ENCODE measurements at regions not wholly inside any gene's neighbourhood (a gene's known extent, or its start where the extent isn't known, plus 50 kb on each side); places are given as distances from the start of the nearest gene placed in this dataset.

DNA sequence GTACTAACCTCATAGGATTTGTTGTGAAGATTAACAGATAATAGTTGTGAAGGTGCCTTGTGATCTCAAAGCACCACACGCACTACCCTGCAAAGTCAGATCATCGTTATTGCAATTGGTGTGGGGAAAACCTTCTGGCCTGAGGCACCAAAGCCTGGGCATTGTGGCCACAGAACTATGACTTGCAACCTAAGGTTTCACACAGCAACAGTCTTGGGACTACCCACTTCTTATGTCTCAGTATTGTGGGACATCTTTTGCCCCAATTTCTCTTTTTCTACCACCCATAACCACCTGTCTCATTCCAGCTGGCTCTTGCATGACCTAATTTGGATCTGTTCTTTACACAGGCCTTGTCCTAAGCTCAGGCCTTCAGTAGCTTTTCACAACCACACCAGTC lies 247.8 kb upstream of the NR4A3 start:
- TF ChIP-seq, protein P1, sequence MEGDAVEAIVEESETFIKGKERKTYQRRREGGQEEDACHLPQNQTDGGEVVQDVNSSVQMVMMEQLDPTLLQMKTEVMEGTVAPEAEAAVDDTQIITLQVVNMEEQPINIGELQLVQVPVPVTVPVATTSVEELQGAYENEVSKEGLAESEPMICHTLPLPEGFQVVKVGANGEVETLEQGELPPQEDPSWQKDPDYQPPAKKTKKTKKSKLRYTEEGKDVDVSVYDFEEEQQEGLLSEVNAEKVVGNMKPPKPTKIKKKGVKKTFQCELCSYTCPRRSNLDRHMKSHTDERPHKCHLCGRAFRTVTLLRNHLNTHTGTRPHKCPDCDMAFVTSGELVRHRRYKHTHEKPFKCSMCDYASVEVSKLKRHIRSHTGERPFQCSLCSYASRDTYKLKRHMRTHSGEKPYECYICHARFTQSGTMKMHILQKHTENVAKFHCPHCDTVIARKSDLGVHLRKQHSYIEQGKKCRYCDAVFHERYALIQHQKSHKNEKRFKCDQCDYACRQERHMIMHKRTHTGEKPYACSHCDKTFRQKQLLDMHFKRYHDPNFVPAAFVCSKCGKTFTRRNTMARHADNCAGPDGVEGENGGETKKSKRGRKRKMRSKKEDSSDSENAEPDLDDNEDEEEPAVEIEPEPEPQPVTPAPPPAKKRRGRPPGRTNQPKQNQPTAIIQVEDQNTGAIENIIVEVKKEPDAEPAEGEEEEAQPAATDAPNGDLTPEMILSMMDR (conservative IDR thresholded peaks at IDR 0.05; ENCODE audit: low read length), result no peak
- TF ChIP-seq EZH2phosphoT487 (IDR thresholded peaks at IDR 0.05; ENCODE audit: borderline replicate concordance, low read depth, low read length), result no peak
